Fibroblast of pulmonary artery (primary cell): ENCODE measurements at regions not wholly inside any gene's neighbourhood (a gene's known extent, or its start where the extent isn't known, plus 50 kb on each side); places are given as distances from the start of the nearest gene placed in this dataset.
A peak's percentile ranks its signal among the peaks of the same experiment; 100 is the strongest.

Experiments
- DNase-seq: peaks from one replicate; pipeline ENCODE4 v3.0.0-alpha.2; 2010; ENCODE audit warnings: low read depth
- H3K4me3 ChIP-seq: replicated peaks from 2 replicates; pipeline ENCODE4 v1.5.1; 2011; ENCODE audit warnings: low read depth, mild to moderate bottlenecking, control low read depth, low read length, moderate library complexity
- TF ChIP-seq, protein P1 (sequence below): IDR thresholded peaks from 2 replicates; pipeline ENCODE4 v1.5.1; 2011; ENCODE audit warnings: mild to moderate bottlenecking, control low read depth, low read length, inconsistent platforms; ENCODE audit errors: missing control alignments

DNA sequence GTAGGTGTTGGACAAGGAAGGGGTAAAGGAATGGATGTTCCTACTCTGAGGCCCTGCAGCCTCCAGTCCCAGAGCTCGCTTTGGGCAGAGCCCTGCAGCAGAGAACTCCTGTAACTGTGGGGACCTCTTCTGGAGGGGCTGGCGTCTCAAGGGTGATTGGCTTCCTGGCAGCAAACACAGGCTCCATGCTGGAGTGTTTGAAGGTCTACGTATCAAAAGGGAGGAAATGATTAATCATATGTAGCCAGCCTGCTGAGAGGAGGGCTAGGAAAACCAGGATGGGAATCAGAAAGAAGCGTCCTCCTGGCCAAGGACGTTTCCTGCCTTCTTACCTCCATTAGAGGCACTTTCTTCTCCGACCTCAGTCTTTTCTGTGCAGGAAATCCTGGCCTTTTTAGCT is 208.5 kb downstream of the TSHZ3 start:
- TF ChIP-seq, protein P1, sequence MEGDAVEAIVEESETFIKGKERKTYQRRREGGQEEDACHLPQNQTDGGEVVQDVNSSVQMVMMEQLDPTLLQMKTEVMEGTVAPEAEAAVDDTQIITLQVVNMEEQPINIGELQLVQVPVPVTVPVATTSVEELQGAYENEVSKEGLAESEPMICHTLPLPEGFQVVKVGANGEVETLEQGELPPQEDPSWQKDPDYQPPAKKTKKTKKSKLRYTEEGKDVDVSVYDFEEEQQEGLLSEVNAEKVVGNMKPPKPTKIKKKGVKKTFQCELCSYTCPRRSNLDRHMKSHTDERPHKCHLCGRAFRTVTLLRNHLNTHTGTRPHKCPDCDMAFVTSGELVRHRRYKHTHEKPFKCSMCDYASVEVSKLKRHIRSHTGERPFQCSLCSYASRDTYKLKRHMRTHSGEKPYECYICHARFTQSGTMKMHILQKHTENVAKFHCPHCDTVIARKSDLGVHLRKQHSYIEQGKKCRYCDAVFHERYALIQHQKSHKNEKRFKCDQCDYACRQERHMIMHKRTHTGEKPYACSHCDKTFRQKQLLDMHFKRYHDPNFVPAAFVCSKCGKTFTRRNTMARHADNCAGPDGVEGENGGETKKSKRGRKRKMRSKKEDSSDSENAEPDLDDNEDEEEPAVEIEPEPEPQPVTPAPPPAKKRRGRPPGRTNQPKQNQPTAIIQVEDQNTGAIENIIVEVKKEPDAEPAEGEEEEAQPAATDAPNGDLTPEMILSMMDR, result no peak
- DNase-seq, result peak; percentile 58
- H3K4me3 ChIP-seq, result no peak overlapping the region

DNA sequence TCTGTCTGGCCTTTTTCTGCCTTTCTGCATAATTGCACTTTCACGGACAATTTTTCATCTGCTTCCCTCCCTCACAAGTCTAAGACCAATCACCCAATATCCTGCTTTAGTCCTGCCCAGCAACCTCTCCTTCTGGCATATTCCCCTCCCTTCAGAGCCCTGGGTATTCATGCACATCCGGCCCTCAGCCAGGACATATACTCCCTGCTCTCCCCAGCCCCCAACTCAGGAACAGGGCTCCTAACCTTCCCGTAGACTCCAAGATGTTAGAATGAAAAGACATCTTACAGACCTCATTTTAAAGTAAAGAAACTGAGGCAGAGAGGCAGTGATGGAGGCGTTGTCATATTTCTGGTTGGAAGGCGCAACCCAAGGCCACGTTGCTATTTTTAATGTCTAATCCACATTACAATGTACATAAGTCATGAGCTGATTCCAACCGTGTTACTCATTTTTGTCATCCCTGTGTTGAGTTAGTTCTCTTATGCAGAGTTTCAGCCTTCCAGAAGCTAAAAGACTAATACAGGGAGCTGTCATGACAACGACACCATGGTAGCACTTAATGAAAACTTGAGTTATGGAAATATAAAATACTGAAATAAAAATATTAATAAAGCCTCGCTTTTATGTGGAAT is 209.2 kb downstream of the TSHZ3 start:
- peak; percentile 74 for DNase-seq
- no peak overlapping the region for H3K4me3 ChIP-seq
- TF ChIP-seq, protein P1, result no peak

DNA sequence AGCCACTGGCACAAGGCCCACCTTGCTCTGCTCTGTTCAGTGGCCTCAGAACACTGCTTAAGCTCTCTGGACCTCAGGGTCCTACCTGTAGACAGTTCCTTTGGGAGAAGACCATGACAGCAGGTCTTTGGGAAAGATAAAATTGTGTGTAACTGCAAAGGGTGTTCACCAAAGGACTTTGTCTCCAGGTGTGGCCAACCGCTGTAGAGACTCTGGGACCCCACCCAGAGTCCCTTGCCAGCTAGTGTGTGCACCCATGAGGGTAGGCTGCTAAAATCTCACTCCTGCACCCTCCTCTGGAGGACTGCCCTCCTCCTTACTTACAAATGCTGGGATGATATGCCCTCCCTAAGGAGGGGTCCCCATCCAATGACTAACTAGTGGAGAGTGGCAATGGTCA is 211.2 kb downstream of the TSHZ3 start:
- TF ChIP-seq, protein P1, result no peak
- H3K4me3 ChIP-seq, result no peak overlapping the region
- no peak for DNase-seq

DNA sequence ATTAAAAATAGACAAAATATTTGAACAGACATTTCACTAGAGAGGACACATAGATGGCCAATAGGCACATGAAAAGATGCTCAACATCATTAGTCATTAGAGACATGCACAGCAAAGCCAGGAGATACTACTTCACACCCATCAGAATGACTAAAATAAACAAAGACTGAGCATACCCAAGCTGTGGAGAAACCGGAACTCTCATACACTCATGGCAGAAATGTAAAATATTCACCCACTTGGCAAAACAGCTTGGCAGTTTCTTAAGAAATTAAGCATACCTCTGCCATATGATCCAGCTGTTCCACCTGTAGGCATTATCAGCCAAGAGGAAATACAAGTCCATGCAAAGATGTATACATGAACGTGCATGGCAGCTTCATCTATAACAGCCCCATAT is 213.4 kb downstream of the TSHZ3 start:
- TF ChIP-seq, protein P1, result no peak
- no peak for DNase-seq
- H3K4me3 ChIP-seq, result no peak overlapping the region

DNA sequence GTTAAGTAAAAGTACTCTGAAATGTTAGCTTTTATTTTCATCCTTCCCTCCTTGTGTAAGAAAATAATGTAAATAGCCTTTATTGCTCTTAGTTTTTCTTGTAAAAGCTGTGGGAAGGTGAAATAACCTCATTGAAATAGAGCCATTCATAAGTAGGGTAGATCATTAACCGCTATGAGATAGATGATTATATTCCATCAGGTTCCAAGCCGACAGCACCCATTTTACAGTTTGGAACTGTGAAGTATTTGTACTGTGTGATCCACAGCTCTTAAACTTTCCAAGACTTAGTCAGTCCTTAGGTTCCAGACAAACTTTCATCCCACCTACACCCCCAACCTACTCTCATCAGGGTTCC is 216.5 kb downstream of the TSHZ3 start:
- no peak for DNase-seq
- TF ChIP-seq, protein P1, result no peak
- no peak overlapping the region for H3K4me3 ChIP-seq

DNA sequence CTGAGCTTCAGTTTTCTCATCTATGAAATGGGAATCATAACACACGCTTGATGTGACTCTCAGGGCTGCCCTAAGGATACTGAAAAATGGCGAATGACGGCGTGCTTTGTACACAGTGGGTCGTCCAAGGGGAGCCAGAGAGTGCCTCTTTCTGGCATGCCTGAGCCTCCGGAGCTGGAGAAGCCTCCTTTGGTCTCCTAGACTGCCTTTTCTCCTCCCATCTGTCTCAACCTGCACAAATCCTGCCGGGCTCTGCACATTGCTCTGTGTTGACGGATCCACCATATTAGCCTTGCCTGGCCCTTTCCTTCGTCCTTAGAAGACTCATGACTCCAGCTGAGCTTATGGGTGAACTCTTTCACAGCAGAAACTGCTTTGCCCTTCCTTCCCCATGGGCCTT is 220.9 kb downstream of the TSHZ3 start:
- DNase-seq, result no peak
- H3K4me3 ChIP-seq, result no peak overlapping the region
- TF ChIP-seq, protein P1, result no peak
